HG03460 (cell line): ENCODE measurements at regions not wholly inside any gene's neighbourhood (a gene's known extent, or its start where the extent isn't known, plus 50 kb on each side); places are given as distances from the start of the nearest gene placed in this dataset.
"Not testable (repeated sequence)": the region's sequence is repeated elsewhere in the genome, so short reads cannot be mapped to it uniquely, and the experiment has no call there.

Source experiments
- ATAC-seq: cut with Tn5 transposase; IDR thresholded peaks from one replicate; pipeline ENCODE4 v1.9.1; 2021; ENCODE audit not compliant: unreplicated experiment

GRCh38 chr2:210859314-210859713 is 302.9 kb downstream of the CPS1 start:
- ATAC-seq, result no peak

GRCh38 chr2:210860276-210860675 is 303.9 kb downstream of the CPS1 start:
- ATAC-seq, result no peak

GRCh38 chr2:210861038-210861665 is 304.8 kb downstream of the CPS1 start:
- no peak for ATAC-seq

- no peak for ATAC-seq
Measured at GRCh38 chr2:210862283-210863065, 306.1 kb downstream of the CPS1 start.

GRCh38 chr2:210863283-210863682 is 306.9 kb downstream of the CPS1 start:
- ATAC-seq, result no peak

- not testable (repeated sequence) for ATAC-seq
Measured at GRCh38 chr2:210871566-210871965, 315.2 kb downstream of the CPS1 start.

- no peak for ATAC-seq
Measured at GRCh38 chr2:210873631-210874030, 317.2 kb downstream of the CPS1 start.

- ATAC-seq, result no peak
Measured at GRCh38 chr2:210884227-210884626, 327.8 kb downstream of the CPS1 start.

- ATAC-seq, result no peak
Measured at GRCh38 chr2:210888035-210888434, 331.6 kb downstream of the CPS1 start.

- no peak for ATAC-seq
Measured at GRCh38 chr2:210895132-210895531, 338.7 kb downstream of the CPS1 start.

- no peak for ATAC-seq
Measured at GRCh38 chr2:210899131-210899530, 342.7 kb downstream of the CPS1 start.

GRCh38 chr2:210901326-210901725 is 344.9 kb downstream of the CPS1 start:
- no peak for ATAC-seq

GRCh38 chr2:210912779-210913178 is 356.4 kb downstream of the CPS1 start:
- no peak for ATAC-seq

GRCh38 chr2:210913461-210913860 is 357.1 kb downstream of the CPS1 start:
- ATAC-seq, result no peak

GRCh38 chr2:210915912-210916311 is 359.5 kb downstream of the CPS1 start:
- no peak for ATAC-seq

GRCh38 chr2:210917465-210917864 is 361.1 kb downstream of the CPS1 start:
- ATAC-seq, result no peak

- ATAC-seq, result no peak
Measured at GRCh38 chr2:210919128-210919527, 362.7 kb downstream of the CPS1 start.

GRCh38 chr2:210922419-210922818 is 366.0 kb downstream of the CPS1 start:
- no peak for ATAC-seq

GRCh38 chr2:210928714-210929113 is 372.3 kb downstream of the CPS1 start:
- no peak for ATAC-seq

GRCh38 chr2:210938228-210938627 is 381.8 kb downstream of the CPS1 start:
- no peak for ATAC-seq

GRCh38 chr2:210946395-210946794 is 390.0 kb downstream of the CPS1 start:
- no peak for ATAC-seq

- not testable (repeated sequence) for ATAC-seq
Measured at GRCh38 chr2:210950434-210951060, 394.1 kb downstream of the CPS1 start.
